GM10266 (cell line): ENCODE measurements at regions not wholly inside any gene's neighbourhood (a gene's known extent, or its start where the extent isn't known, plus 50 kb on each side); places are given as distances from the start of the nearest gene placed in this dataset.

Source experiments
- DNase-seq: peaks from one replicate; pipeline ENCODE4 v3.0.0; 2012; ENCODE audit errors: extremely low spot score
- CTCF ChIP-seq: IDR thresholded peaks from 2 replicates; pipeline ENCODE4 v1.5.1; 2012; ENCODE audit warnings: mild to moderate bottlenecking, low read depth; ENCODE audit not compliant: control insufficient read depth, insufficient read depth; ENCODE audit errors: missing control alignments

DNA sequence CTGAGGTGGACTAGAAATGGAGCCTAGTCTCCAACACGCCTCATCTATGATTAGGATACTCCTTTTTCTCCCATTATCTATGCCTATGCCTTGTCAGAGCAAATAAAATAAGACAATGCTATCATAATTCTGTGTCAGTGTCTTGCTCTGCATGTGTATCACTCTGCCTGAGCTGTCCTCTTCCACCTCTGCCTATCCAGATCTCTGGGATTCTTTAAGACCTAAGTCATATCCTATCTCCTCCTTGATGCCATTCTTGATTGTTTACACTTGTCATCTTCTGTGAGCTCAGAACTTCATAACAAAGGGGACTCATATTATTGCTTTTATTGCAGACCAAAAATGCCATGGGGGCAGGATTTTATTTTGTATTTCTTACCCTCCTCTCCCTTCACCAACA is 351.2 kb upstream of the C9orf72 start:
- no peak for DNase-seq
- no peak for TF ChIP-seq CTCF

DNA sequence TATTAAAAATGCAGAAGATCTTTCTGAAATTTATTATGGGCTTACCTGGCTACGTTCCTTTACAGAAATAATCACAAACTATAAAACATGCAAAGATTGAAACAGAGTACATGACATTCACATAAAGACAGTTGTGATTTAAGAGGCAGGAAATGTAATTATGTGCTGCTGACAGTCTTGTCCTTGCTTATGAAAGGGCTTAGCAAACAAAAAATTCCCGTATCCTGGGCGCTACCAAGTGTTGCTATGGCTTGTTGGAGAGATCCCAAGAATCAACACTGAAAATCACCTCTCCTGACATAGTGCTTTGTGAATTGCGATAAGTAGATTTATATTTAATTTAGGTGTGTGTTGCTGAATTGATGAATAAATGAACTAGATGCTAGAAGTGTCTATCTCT is 352.5 kb upstream of the C9orf72 start:
- no peak for TF ChIP-seq CTCF
- DNase-seq, result no peak

- no peak for TF ChIP-seq CTCF
- DNase-seq, result no peak
Measured at GRCh38 chr9:27929841-27930240, 356.6 kb upstream of the C9orf72 start.

- TF ChIP-seq CTCF, result no peak
- DNase-seq, result no peak
Measured at GRCh38 chr9:27933210-27934025, 360.1 kb upstream of the C9orf72 start.

DNA sequence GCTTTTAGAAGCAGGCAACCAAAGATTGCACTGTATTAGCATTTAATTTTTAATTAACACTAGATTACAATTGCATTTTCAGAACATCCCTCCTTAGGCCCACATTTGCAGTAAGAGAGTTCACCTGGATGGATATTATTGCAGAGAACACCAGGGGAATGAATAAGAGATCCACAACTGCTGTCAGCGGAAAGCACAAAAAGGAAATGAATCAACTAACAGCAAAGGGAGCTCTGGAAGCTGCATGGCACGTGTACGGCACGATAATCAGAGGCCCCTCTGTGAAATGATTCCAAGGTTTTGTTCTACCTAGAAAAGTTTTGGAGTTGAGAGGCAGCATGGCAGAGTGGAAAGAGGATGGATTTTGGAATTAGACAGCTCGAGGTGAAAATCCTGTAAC is 361.2 kb upstream of the C9orf72 start:
- TF ChIP-seq CTCF, result no peak

DNA sequence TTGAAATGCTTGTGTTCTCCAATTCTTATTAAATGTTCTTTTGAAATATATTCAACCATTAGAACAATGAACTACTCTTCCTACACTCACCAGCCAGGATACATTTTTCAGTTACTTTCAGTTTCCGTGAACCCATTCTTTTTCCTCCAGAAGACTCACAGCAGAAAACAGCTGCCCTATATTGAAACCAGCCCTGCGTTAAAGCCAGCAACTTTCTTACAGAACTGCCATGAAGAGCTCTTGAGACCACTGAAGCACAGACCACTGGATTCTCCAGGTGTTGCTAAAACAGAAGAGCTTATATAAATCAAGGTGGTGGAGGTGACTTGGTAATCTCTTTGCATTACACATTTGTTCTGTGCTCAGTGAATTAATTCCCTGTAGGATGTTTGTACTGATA is 365.9 kb upstream of the C9orf72 start:
- no peak for DNase-seq

More for the DNA sequence above, 361.2 kb upstream of the C9orf72 start:
- DNase-seq, result no peak

More for the DNA sequence above, 365.9 kb upstream of the C9orf72 start:
- TF ChIP-seq CTCF, result no peak
